ENCODE measurements at regions not wholly inside any gene's neighbourhood (a gene's known extent, or its start where the extent isn't known, plus 50 kb on each side); places are given as distances from the start of the nearest gene placed in this dataset.
"Not testable (repeated sequence)": the region's sequence is repeated elsewhere in the genome, so short reads cannot be mapped to it uniquely, and the experiment has no call there.

DNA sequence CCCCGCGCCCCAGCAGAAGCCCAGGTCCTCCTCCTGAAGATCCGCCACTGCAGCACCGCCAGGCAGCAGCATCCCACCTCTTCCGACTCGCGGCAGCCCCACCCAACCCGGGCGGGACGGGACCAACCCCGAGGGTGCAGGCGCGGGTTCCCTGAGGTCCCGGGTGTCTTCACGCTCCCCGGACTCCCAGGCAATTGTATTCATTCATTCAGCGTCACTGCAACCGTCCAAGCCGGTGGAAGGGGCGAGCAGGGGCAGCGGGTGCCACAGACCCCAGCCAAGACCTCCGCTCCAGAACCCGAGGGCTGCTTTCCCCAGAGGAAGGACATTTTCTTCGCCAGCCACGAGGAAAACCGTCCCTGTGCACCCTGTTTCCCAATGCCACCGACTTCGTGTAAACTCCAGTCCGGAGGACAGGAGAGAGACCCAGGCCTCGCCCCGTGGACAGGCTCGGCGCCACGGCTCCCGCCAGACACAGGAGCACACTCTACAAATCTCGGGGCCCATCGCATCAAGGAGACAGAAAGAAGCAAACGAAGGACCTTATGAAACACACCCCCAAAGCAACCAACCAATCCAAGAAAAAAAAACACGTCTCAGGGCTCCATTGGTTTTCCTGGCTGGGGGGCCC lies 1471.5 kb downstream of the FOXD4L5 start:
- H3K9me3 Mint-ChIP-seq, result peaks cover 16 to 17% (median 17%) of the 10 kb centered on the region in 3 donors
- H3K4me3 Mint-ChIP-seq; DNase-seq; H3K4me3 ChIP-seq (ENCODE audit: control insufficient read depth in 1 of 2, extremely low read depth in 1 of 2, low read length in 1 of 2); ATAC-seq (replicated peaks in 1 of 4); POLR2A ChIA-PET; H3K9me3 ChIP-seq; H3K27ac ChIP-seq (ENCODE audit: low read length); H3K36me3 ChIP-seq (ENCODE audit: control insufficient read depth in 2 of 2, extremely low read depth in 1 of 2, insufficient read depth in 1 of 2, low read length in 1 of 2); CTCF ChIA-PET; H3K27ac Mint-ChIP-seq; H3K36me3 Mint-ChIP-seq: not testable (repeated sequence)
- 52% methylated on average over 19 of the region's 39 CpGs for WGBS (ENCODE audit: insufficient coverage)
- Histone ChIP-seq H3K4me1 (ENCODE audit: control insufficient read depth in 1 of 2, extremely low read depth in 1 of 2, insufficient read depth in 2 of 2, low read length in 2 of 2) (peaks cover 0 to 18% of the 10 kb centered on the region in 2 experiments), H3K27me3 (replicated peaks in 1 of 2; ENCODE audit: control insufficient read depth in 2 of 2, extremely low read depth in 1 of 2, insufficient read depth in 2 of 2, low read length in 1 of 2) (peaks cover 0 to 20% of the 10 kb centered on the region in 2 experiments)
- peaks cover 14 to 24% of the 10 kb centered on the region in 2 donors for H3K27me3 Mint-ChIP-seq
- H3K4me1 Mint-ChIP-seq, result peaks cover 16 to 18% (median 17%) of the 10 kb centered on the region in 3 donors

- CTCF ChIA-PET; H3K27ac Mint-ChIP-seq; DNase-seq; H3K9me3 ChIP-seq; H3K27ac ChIP-seq (ENCODE audit: low read length); H3K4me3 Mint-ChIP-seq; POLR2A ChIA-PET; H3K4me3 ChIP-seq (ENCODE audit: control insufficient read depth in 1 of 2, extremely low read depth in 1 of 2, low read length in 1 of 2); H3K36me3 Mint-ChIP-seq; H3K36me3 ChIP-seq (ENCODE audit: control insufficient read depth in 2 of 2, extremely low read depth in 1 of 2, insufficient read depth in 1 of 2, low read length in 1 of 2): not testable (repeated sequence)
- H3K4me1 Mint-ChIP-seq, result peaks cover 12 to 13% (median 12%) of the 10 kb centered on the region in 3 donors
- H3K4me1 ChIP-seq (ENCODE audit: control insufficient read depth in 1 of 2, extremely low read depth in 1 of 2, insufficient read depth in 2 of 2, low read length in 2 of 2), result peaks cover 0 to 14% of the 10 kb centered on the region in 2 experiments
- peak; percentile 47 to 74 (median 65) for ATAC-seq (replicated peaks in 1 of 4)
- peaks cover 16 to 19% (median 17%) of the 10 kb centered on the region in 3 donors for H3K9me3 Mint-ChIP-seq
- peaks cover 0 to 16% of the 10 kb centered on the region in 2 experiments for H3K27me3 ChIP-seq (replicated peaks in 1 of 2; ENCODE audit: control insufficient read depth in 2 of 2, extremely low read depth in 1 of 2, insufficient read depth in 2 of 2, low read length in 1 of 2)
- H3K27me3 Mint-ChIP-seq, result peaks cover 10 to 19% of the 10 kb centered on the region in 2 donors
- WGBS (ENCODE audit: insufficient coverage), result 48% methylated on average over 34 of the region's 34 CpGs
Measured at GRCh38 chr9:63812822-63813221, 1472.2 kb downstream of the FOXD4L5 start.

DNA sequence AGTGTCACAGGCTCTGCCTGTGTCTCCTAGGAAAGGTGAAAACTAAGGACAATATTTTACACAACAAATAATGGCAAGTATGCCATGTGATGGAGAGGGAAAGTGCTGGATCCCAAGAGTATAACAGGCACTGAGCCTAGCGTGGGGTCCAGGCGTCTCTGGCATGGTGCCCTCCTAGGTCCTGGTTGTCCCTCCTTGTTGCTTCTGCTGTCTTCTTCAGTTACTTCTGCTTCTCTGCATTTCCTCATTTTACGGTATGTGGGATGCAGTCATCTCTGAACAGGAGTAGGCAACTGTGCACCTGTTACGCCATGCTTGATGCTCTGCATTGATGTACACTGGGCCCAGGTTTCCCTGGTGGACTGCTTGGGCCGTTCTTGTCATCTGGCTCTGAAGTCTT lies 1480.8 kb downstream of the FOXD4L5 start:
- H3K36me3 Mint-ChIP-seq; H3K4me3 Mint-ChIP-seq; H3K4me1 Mint-ChIP-seq; H3K27ac ChIP-seq (ENCODE audit: low read length); H3K4me3 ChIP-seq (ENCODE audit: control insufficient read depth in 1 of 2, extremely low read depth in 1 of 2, low read length in 1 of 2); CTCF ChIA-PET; H3K9me3 ChIP-seq; ATAC-seq (replicated peaks in 1 of 4); DNase-seq; H3K27me3 ChIP-seq (replicated peaks in 1 of 2; ENCODE audit: control insufficient read depth in 2 of 2, extremely low read depth in 1 of 2, insufficient read depth in 2 of 2, low read length in 1 of 2); H3K4me1 ChIP-seq (ENCODE audit: control insufficient read depth in 1 of 2, extremely low read depth in 1 of 2, insufficient read depth in 2 of 2, low read length in 2 of 2); H3K27ac Mint-ChIP-seq; POLR2A ChIA-PET; H3K36me3 ChIP-seq (ENCODE audit: control insufficient read depth in 2 of 2, extremely low read depth in 1 of 2, insufficient read depth in 1 of 2, low read length in 1 of 2); H3K27me3 Mint-ChIP-seq: not testable (repeated sequence)
- WGBS (ENCODE audit: insufficient coverage), result 77% methylated on average over 4 of the region's 5 CpGs
- peaks cover 12 to 23% (median 21%) of the 10 kb centered on the region in 3 donors for H3K9me3 Mint-ChIP-seq

DNA sequence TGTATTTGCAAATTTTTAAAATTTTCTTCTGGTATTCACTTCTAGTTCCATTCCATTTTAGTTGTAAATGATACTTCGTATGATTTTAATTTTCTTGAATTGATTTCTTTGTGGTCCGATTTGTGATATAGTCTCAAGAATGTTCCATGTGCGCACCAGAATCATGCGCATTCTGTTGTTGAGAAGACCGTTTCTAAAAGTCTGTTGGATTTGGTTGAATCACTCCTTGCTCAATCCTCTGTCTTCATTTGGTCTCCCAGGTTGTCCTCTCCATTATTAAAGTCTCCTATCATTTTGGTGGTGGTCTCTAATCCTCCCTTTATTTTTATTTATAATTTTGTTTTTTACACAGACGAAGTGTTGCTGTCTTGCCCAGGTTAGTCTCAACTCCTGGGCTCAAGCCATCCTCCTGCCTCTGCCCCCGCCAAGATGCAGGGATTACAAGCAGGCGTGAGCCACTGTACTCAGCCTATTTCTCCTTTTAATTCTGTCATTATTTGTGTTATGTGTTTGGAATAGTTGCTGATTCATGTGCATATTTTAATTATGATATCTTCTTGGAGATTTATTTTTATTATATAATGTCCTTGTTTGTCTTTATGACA lies 1490.8 kb downstream of the FOXD4L5 start:
- H3K36me3 Mint-ChIP-seq; H3K27ac Mint-ChIP-seq; H3K4me3 Mint-ChIP-seq; H3K4me1 ChIP-seq (ENCODE audit: control insufficient read depth in 1 of 2, extremely low read depth in 1 of 2, insufficient read depth in 2 of 2, low read length in 2 of 2); CTCF ChIA-PET; DNase-seq; H3K27ac ChIP-seq (ENCODE audit: low read length); H3K36me3 ChIP-seq (ENCODE audit: control insufficient read depth in 2 of 2, extremely low read depth in 1 of 2, insufficient read depth in 1 of 2, low read length in 1 of 2); H3K4me1 Mint-ChIP-seq; H3K27me3 ChIP-seq (replicated peaks in 1 of 2; ENCODE audit: control insufficient read depth in 2 of 2, extremely low read depth in 1 of 2, insufficient read depth in 2 of 2, low read length in 1 of 2); H3K27me3 Mint-ChIP-seq; POLR2A ChIA-PET; H3K9me3 ChIP-seq; ATAC-seq (replicated peaks in 1 of 4); H3K4me3 ChIP-seq (ENCODE audit: control insufficient read depth in 1 of 2, extremely low read depth in 1 of 2, low read length in 1 of 2): not testable (repeated sequence)
- 68% methylated on average over 5 of the region's 8 CpGs for WGBS (ENCODE audit: insufficient coverage)
- H3K9me3 Mint-ChIP-seq, result peaks cover 10 to 27% (median 20%) of the 10 kb centered on the region in 3 donors

DNA sequence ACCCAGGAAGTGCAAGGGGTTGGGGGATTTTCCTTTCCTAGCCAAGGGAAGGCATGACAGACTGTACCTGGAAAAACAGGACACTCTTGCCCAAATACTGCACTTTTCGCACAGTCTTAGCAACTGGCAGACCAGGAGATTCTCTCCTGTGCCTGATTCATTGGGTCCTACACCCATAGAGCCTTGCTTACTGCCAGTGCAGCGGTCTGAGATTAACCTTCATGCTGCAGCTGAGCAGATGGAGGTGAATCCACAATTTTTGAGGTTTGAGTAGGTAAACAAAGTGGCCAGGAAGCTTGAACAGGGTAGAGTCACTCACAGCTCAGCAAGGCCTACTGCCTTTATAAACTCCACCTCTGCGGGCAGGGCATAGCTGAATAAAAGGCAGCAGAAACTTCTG lies 1497.6 kb downstream of the FOXD4L5 start:
- H3K4me1 Mint-ChIP-seq; H3K27ac ChIP-seq (ENCODE audit: low read length); H3K4me3 Mint-ChIP-seq; H3K27me3 Mint-ChIP-seq; H3K36me3 ChIP-seq (ENCODE audit: control insufficient read depth in 2 of 2, extremely low read depth in 1 of 2, insufficient read depth in 1 of 2, low read length in 1 of 2); H3K9me3 ChIP-seq; POLR2A ChIA-PET; H3K27me3 ChIP-seq (replicated peaks in 1 of 2; ENCODE audit: control insufficient read depth in 2 of 2, extremely low read depth in 1 of 2, insufficient read depth in 2 of 2, low read length in 1 of 2); H3K4me3 ChIP-seq (ENCODE audit: control insufficient read depth in 1 of 2, extremely low read depth in 1 of 2, low read length in 1 of 2); DNase-seq; H3K4me1 ChIP-seq (ENCODE audit: control insufficient read depth in 1 of 2, extremely low read depth in 1 of 2, insufficient read depth in 2 of 2, low read length in 2 of 2); CTCF ChIA-PET; ATAC-seq (replicated peaks in 1 of 4); H3K27ac Mint-ChIP-seq; H3K36me3 Mint-ChIP-seq: not testable (repeated sequence)
- 67% methylated on average over 1 of the region's 3 CpGs for WGBS (ENCODE audit: insufficient coverage)
- peaks cover 19 to 29% (median 25%) of the 10 kb centered on the region in 3 donors for H3K9me3 Mint-ChIP-seq

DNA sequence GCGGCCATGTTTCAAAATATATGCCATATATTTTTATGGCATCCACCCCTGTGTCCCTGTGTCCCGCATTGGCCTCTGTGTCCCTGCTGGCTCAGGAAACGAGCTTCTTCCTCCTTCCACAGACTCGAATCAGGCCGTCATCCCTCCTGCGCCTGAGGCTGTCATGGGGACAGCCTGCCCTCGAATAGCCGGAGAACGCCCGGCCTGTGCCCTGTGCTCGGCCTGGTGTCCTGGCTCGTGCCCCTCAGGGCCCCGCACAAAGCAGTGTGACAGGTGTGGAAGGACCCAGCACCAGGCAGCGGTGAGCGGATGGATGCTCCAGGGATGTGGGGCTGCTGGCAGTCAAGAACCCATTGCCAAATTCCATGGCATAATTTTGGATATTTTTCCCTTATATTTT lies 1500.0 kb downstream of the FOXD4L5 start:
- H3K36me3 ChIP-seq (ENCODE audit: control insufficient read depth in 2 of 2, extremely low read depth in 1 of 2, insufficient read depth in 1 of 2, low read length in 1 of 2); H3K27ac Mint-ChIP-seq; H3K4me1 ChIP-seq (ENCODE audit: control insufficient read depth in 1 of 2, extremely low read depth in 1 of 2, insufficient read depth in 2 of 2, low read length in 2 of 2); H3K27me3 Mint-ChIP-seq; H3K36me3 Mint-ChIP-seq; H3K27me3 ChIP-seq (replicated peaks in 1 of 2; ENCODE audit: control insufficient read depth in 2 of 2, extremely low read depth in 1 of 2, insufficient read depth in 2 of 2, low read length in 1 of 2); DNase-seq; H3K4me1 Mint-ChIP-seq; H3K4me3 Mint-ChIP-seq; H3K4me3 ChIP-seq (ENCODE audit: control insufficient read depth in 1 of 2, extremely low read depth in 1 of 2, low read length in 1 of 2); H3K9me3 ChIP-seq; H3K27ac ChIP-seq (ENCODE audit: low read length); ATAC-seq (replicated peaks in 1 of 4); POLR2A ChIA-PET; CTCF ChIA-PET: not testable (repeated sequence)
- 83% methylated on average over 3 of the region's 15 CpGs for WGBS (ENCODE audit: insufficient coverage)
- H3K9me3 Mint-ChIP-seq, result peaks cover 11 to 21% (median 19%) of the 10 kb centered on the region in 3 donors

Measured in T-cell (primary cell).